Gastroesophageal sphincter (tissue), 3 donors: ENCODE measurements at regions not wholly inside any gene's neighbourhood (a gene's known extent, or its start where the extent isn't known, plus 50 kb on each side); places are given as distances from the start of the nearest gene placed in this dataset.

Experiments
- CTCF ChIP-seq, 4 experiments: fragments of 200-600 bp in 2 of 4; fragments of 450-650 bp in 2 of 4; sonication (generic) in 1 of 4; IDR thresholded peaks; one replicate each; pipeline ENCODE4 v1.5.1; 2017 to 2019; ENCODE audit warnings: antibody characterized with exemption in 4 of 4, mild to moderate bottlenecking in 2 of 4, moderate library complexity in 2 of 4
- EP300 ChIP-seq: sonication (generic); formaldehyde crosslinking; IDR thresholded peaks from one replicate; pipeline ENCODE4 v1.6.1; 2017; ENCODE audit warnings: antibody characterized with exemption, mild to moderate bottlenecking
- POLR2A ChIP-seq, 2 donors: fragments of 450-650 bp; IDR thresholded peaks; one replicate each; pipeline ENCODE4 v1.6.1; 2017; ENCODE audit warnings: antibody characterized with exemption in 2 of 2, mild to moderate bottlenecking in 2 of 2, moderate library complexity in 1 of 2

GRCh38 chr3:56921573-56922453, 120.1 kb upstream of the ARHGEF3 start:
- TF ChIP-seq CTCF (IDR thresholded peaks at IDR 0.05) (no peak), POLR2A (IDR thresholded peaks at IDR 0.05) (no peak), EP300 (no peak)
